GM19035 (cell line): ENCODE measurements at regions not wholly inside any gene's neighbourhood (a gene's known extent, or its start where the extent isn't known, plus 50 kb on each side); places are given as distances from the start of the nearest gene placed in this dataset.
"Not testable (repeated sequence)": the region's sequence is repeated elsewhere in the genome, so short reads cannot be mapped to it uniquely, and the experiment has no call there.

Experiments
- ATAC-seq: cut with Tn5 transposase; IDR thresholded peaks from one replicate; pipeline ENCODE4 v1.9.1; 2021; ENCODE audit not compliant: unreplicated experiment

- ATAC-seq = no peak
Measured at GRCh38 chr18:2146092-2146491, 425.2 kb downstream of the METTL4 start.

GRCh38 chr18:2146754-2147153 is 424.6 kb downstream of the METTL4 start:
- no peak for ATAC-seq

GRCh38 chr18:2147476-2148230 is 423.7 kb downstream of the METTL4 start:
- no peak for ATAC-seq

GRCh38 chr18:2148823-2149222 is 422.5 kb downstream of the METTL4 start:
- ATAC-seq = no peak

GRCh38 chr18:2150566-2150965 is 420.7 kb downstream of the METTL4 start:
- ATAC-seq = no peak

GRCh38 chr18:2154278-2154677 is 417.0 kb downstream of the METTL4 start:
- no peak for ATAC-seq

- ATAC-seq = no peak
Measured at GRCh38 chr18:2164644-2165550, 406.4 kb downstream of the METTL4 start.

DNA sequence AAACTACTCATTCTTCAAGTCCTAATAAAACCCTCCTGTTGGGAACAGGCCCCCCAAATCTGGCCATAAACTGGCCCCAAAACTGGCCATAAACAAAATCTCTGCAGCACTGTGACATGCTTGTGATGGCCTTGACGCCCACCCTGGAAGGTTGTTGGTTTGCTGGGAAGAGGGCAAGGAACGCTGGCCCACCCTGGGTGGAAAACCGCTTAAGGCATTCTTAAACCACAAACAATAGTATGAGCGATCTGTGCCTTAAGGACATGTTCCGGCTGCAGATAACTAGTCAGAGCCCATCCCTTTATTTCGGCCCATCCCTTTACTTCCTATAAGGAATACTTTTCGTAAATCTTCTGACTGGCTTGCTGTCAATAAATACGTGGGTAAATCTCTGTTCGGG is 404.4 kb downstream of the METTL4 start:
- ATAC-seq = not testable (repeated sequence)

- ATAC-seq = no peak
Measured at GRCh38 chr18:2168022-2168421, 403.3 kb downstream of the METTL4 start.

DNA sequence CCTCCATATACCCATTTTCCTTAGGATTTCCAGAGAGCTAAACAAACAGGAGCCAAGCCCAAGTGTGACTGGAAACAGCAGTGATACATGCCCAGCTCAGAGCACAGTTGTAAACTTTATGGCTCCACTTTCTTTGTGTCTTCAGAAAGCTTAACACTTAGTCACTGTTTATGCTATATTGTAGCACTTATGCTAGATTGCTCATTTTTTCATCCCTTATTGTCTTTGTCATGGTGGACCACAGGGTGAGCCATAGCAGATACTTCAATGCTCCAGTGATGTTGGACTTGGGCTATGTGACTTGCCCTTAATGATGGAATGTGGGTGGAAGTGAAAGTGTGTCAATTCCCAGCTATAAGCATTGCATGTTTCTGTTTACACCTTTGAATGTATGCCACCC is 401.6 kb downstream of the METTL4 start:
- no peak for ATAC-seq

- no peak for ATAC-seq
Measured at GRCh38 chr18:2171840-2172625, 399.3 kb downstream of the METTL4 start.

- no peak for ATAC-seq
Measured at GRCh38 chr18:2172881-2173280, 398.4 kb downstream of the METTL4 start.

GRCh38 chr18:2173486-2173885 is 397.8 kb downstream of the METTL4 start:
- ATAC-seq = no peak

- ATAC-seq = no peak
Measured at GRCh38 chr18:2178036-2178435, 393.3 kb downstream of the METTL4 start.

GRCh38 chr18:2179498-2180183 is 391.7 kb downstream of the METTL4 start:
- ATAC-seq = no peak

DNA sequence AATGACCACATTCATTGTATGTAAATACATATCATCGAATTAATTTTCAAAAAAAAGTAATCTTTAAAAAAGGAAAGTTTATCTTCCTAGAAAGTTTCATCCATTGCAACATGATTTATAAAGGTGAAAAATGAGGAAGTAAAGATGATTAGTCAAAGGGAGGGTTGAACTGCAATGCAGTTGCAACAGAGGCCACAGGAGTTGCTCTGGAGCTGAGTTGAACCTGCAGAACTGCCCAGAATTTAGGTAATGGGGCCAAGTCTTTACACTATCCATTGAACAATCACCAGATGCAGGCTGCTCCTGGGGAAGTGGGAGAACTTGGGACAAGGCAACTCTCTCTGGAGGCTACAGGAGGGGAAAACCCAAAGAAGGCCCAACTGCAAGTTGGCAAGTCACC is 390.7 kb downstream of the METTL4 start:
- ATAC-seq = no peak

- ATAC-seq = no peak
Measured at GRCh38 chr18:2183432-2183831, 387.9 kb downstream of the METTL4 start.

DNA sequence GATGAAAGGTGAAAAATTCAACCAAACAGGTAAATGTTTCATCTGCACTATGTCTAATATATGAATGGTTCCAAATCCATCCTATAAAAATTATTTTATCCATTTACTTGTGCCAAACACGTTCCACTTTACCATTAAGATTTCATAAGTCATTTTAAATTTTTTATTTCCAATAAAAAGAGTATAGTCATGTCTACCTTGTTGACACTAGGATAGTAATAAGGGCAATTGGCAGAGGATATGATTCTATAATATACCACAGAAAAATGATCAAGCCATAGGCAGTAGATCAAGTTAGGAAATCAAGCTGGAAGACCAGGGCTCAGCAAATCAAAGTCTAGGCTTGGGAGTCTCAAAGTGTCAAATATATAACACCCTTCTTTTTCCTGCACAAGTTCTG is 384.3 kb downstream of the METTL4 start:
- ATAC-seq = no peak

- no peak for ATAC-seq
Measured at GRCh38 chr18:2188258-2188657, 383.0 kb downstream of the METTL4 start.

- no peak for ATAC-seq
Measured at GRCh38 chr18:2191180-2191790, 380.0 kb downstream of the METTL4 start.
